ENCODE measurements at regions not wholly inside any gene's neighbourhood (a gene's known extent, or its start where the extent isn't known, plus 50 kb on each side); places are given as distances from the start of the nearest gene placed in this dataset.
"Not testable (repeated sequence)": the region's sequence is repeated elsewhere in the genome, so short reads cannot be mapped to it uniquely, and the experiment has no call there.

- in situ Hi-C loops (cut with HindIII; ENCODE audit: low pct_unique_long_range_greater_than_20kb, low sequenced_read_pairs): no loop called here
- no peak for TF ChIP-seq JUND (IDR thresholded peaks at IDR 0.05; ENCODE audit: low read depth)
- no peak for DNase-seq (ENCODE audit: low read depth in 1 of 2, low spot score in 1 of 2)
These were observed 87.2 kb downstream of the EBLN2 start for GRCh38 chr3:73148682-73149081.

DNA sequence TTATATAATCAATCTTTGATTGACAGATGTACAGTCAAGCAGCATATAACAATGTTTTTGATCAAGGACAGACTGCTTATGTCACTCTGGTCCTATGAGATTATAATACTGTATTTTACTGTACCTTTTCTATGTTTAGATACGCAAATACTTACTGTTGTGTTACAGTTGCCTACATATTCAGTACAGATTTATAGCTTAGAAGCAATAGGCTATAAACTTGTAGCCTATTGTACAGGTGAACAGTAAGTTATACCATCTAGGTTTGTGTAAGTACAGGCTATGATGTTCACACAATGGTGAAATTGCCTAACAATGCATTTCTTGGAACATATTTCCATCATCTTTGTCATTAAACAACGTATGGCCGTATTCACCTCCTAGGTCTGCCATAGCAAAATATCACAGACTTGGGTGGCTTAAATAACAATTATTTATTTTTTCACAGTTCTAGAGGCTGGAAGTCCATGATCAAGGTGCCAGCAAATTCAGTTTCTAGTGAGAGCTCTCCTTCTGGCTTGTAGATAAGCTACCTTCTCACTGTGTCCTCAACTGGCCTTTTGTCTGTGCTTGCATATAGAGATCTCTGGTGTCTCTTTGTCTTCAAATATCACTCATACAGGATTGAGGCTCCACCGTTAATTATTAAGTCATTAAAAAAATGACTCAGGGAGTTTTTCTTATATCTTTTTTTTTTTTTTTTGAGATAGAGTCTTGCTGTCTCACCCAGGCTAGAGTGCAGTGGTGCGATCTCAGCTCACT lies 89.1 kb downstream of the EBLN2 start:
- DNase-seq (ENCODE audit: low read depth in 1 of 2, low spot score in 1 of 2): no peak
- TF ChIP-seq JUND (IDR thresholded peaks at IDR 0.05; ENCODE audit: low read depth): no peak
- in situ Hi-C loops (cut with HindIII; ENCODE audit: low pct_unique_long_range_greater_than_20kb, low sequenced_read_pairs): no loop called here

GRCh38 chr3:73152571-73152970 lies 91.1 kb downstream of the EBLN2 start:
- in situ Hi-C loops (cut with HindIII; ENCODE audit: low pct_unique_long_range_greater_than_20kb, low sequenced_read_pairs); DNase-seq (ENCODE audit: low read depth in 1 of 2, low spot score in 1 of 2): not testable (repeated sequence)

GRCh38 chr3:73153057-73153456 lies 91.6 kb downstream of the EBLN2 start:
- in situ Hi-C loops (cut with HindIII; ENCODE audit: low pct_unique_long_range_greater_than_20kb, low sequenced_read_pairs); DNase-seq (ENCODE audit: low read depth in 1 of 2, low spot score in 1 of 2): not testable (repeated sequence)

DNA sequence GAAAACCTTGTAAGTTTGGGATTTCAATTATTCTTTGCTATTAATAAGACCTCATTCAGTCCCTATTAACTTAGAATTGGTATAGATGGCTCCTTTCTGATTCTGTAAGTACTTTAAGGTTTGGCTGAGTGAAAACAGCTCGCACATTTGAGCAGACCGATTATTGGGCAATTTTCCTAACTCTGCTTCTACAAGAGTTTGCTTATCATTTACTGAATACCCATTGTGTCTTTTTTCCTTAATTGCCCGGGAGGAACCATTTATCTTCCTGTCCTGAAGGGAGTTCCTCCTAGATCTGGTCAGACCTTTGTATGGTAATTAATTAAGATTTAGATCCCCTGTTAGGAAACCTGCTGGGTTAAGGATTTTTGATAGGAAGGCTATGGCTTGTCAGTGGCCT lies 92.8 kb downstream of the EBLN2 start:
- DNase-seq (ENCODE audit: low read depth in 1 of 2, low spot score in 1 of 2); in situ Hi-C loops (cut with HindIII; ENCODE audit: low pct_unique_long_range_greater_than_20kb, low sequenced_read_pairs): not testable (repeated sequence)

DNA sequence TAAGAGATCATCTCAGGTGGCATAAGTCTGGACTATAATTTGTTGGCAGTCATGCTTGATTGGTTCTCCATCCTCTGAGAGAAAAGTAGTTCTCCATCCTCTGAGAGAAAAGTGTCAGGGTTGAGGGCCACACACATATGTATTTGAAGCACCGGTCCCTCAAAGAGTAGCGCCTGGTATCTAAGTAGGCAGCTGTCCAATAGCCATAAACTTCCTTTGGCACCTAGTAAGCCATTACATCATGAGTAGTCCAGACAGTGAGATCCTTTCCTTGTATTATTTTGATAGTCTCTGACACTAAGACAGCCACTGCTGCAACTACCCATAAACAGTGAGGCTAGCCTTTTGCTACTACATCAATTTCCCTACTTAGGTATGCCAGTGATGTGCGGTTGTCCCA lies 94.0 kb downstream of the EBLN2 start:
- in situ Hi-C loops (cut with HindIII; ENCODE audit: low pct_unique_long_range_greater_than_20kb, low sequenced_read_pairs); DNase-seq (ENCODE audit: low read depth in 1 of 2, low spot score in 1 of 2): not testable (repeated sequence)

- no peak for TF ChIP-seq JUND (IDR thresholded peaks at IDR 0.05; ENCODE audit: low read depth)
- DNase-seq (ENCODE audit: low read depth in 1 of 2, low spot score in 1 of 2): no peak
- in situ Hi-C loops (cut with HindIII; ENCODE audit: low pct_unique_long_range_greater_than_20kb, low sequenced_read_pairs): no loop called here
These were observed 103.2 kb downstream of the EBLN2 start for GRCh38 chr3:73164622-73165021.

- TF ChIP-seq JUND (IDR thresholded peaks at IDR 0.05; ENCODE audit: low read depth): no peak
- no peak for DNase-seq (ENCODE audit: low read depth in 1 of 2, low spot score in 1 of 2)
- in situ Hi-C loops (cut with HindIII; ENCODE audit: low pct_unique_long_range_greater_than_20kb, low sequenced_read_pairs): no loop called here
These were observed 114.2 kb downstream of the EBLN2 start for GRCh38 chr3:73175698-73176097.

DNA sequence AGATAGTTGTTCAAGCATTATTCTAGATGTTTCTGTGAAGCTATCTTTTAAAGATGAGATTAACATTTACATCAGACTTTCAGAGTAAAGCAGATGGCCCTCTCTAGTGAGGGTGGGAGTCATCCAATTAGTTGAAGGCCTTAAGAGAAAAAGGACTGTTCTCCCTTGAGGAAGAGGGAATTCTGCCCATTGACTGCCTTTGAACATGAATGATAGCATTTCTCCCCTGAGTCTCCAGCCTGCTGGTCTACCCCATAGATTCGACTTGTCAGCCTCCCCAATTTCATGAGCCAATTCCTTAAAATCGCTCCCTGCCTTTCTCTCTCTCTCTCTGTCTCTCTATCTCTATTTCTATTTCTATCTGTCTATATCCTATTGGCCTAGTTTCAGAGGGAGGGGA lies 115.5 kb downstream of the EBLN2 start:
- no peak for TF ChIP-seq JUND (IDR thresholded peaks at IDR 0.05; ENCODE audit: low read depth)
- in situ Hi-C loops (cut with HindIII; ENCODE audit: low pct_unique_long_range_greater_than_20kb, low sequenced_read_pairs): no loop called here
- DNase-seq (ENCODE audit: low read depth in 1 of 2, low spot score in 1 of 2): no peak

DNA sequence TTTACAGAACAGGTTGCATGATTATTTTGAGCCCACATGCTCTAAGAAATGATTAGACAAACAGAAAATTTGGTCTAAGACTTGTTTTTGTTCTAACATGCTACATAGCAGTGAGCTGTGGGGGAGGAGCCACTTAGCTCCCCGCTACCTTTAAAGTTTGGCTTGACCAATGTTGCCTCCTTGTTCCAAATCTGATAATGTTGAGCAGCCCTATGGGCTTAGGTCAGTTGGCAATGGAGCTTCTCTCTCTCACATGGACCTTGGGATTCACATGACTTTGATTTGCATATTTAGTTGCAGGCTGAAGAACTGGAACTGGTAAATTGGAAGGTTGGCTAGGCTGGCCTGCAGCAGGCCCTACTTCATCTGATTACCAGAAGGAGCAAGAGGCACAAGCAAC lies 116.4 kb downstream of the EBLN2 start:
- no peak for DNase-seq (ENCODE audit: low read depth in 1 of 2, low spot score in 1 of 2)
- TF ChIP-seq JUND (IDR thresholded peaks at IDR 0.05; ENCODE audit: low read depth): no peak
- in situ Hi-C loops (cut with HindIII; ENCODE audit: low pct_unique_long_range_greater_than_20kb, low sequenced_read_pairs): no loop called here

- in situ Hi-C loops (cut with HindIII; ENCODE audit: low pct_unique_long_range_greater_than_20kb, low sequenced_read_pairs): no loop called here
- TF ChIP-seq JUND (IDR thresholded peaks at IDR 0.05; ENCODE audit: low read depth): no peak
- DNase-seq (ENCODE audit: low read depth in 1 of 2, low spot score in 1 of 2): no peak
These were observed 118.1 kb downstream of the EBLN2 start for GRCh38 chr3:73179601-73180000.

DNA sequence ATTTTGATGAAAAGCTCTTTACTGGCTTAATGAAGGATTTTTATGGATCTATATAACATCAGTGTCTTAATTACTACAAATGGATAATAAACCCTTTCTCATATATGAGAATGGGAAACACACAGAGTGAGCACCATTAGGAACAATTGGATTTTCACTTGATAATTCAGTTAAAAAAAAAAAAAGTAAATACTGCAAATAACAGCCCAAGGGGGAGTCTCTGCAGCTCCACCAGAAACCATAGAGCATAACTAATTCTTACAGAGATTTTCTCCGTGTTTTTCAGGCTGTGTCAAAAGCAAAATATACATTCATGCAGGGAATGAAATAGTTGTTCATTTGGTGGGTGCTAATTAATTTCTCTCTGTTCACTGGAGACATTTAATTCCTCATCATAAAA lies 125.3 kb downstream of the EBLN2 start:
- in situ Hi-C loops (cut with HindIII; ENCODE audit: low pct_unique_long_range_greater_than_20kb, low sequenced_read_pairs): no loop called here
- no peak for DNase-seq (ENCODE audit: low read depth in 1 of 2, low spot score in 1 of 2)
- no peak for TF ChIP-seq JUND (IDR thresholded peaks at IDR 0.05; ENCODE audit: low read depth)

GRCh38 chr3:73187328-73187727 lies 125.9 kb downstream of the EBLN2 start:
- in situ Hi-C loops (cut with HindIII; ENCODE audit: low pct_unique_long_range_greater_than_20kb, low sequenced_read_pairs): no loop called here
- no peak for TF ChIP-seq JUND (IDR thresholded peaks at IDR 0.05; ENCODE audit: low read depth)
- no peak for DNase-seq (ENCODE audit: low read depth in 1 of 2, low spot score in 1 of 2)

- no peak for DNase-seq (ENCODE audit: low read depth in 1 of 2, low spot score in 1 of 2)
- TF ChIP-seq JUND (IDR thresholded peaks at IDR 0.05; ENCODE audit: low read depth): no peak
- in situ Hi-C loops (cut with HindIII; ENCODE audit: low pct_unique_long_range_greater_than_20kb, low sequenced_read_pairs): no loop called here
These were observed 127.2 kb downstream of the EBLN2 start for GRCh38 chr3:73188707-73189106.

Measured in T47D (cell line).